ENCODE measurements at regions not wholly inside any gene's neighbourhood (a gene's known extent, or its start where the extent isn't known, plus 50 kb on each side); places are given as distances from the start of the nearest gene placed in this dataset.

GRCh38 chr7:155979994-155980393 lies 167.7 kb upstream of the SHH start (continued):
- no peak for TF ChIP-seq ZNF462 (CRISPR knock-in tag; IDR thresholded peaks at IDR 0.05)

- no peaks in the 10 kb centered on the region for H3K36me3 Mint-ChIP-seq (ENCODE audit: low read depth)
- no peak overlapping the region for H3K4me3 Mint-ChIP-seq
- H3K4me1 Mint-ChIP-seq: peaks cover 5% of the 10 kb centered on the region
- H3K9me3 Mint-ChIP-seq: peaks cover 2% of the 10 kb centered on the region; the same call in 1 of the 3 replicates
- no peak overlapping the region for H3K27ac ChIP-seq (ENCODE audit: low read depth)
- no peaks in the 10 kb centered on the region for H3F3A ChIP-seq (replicated peaks; ENCODE audit: low read depth)
- H3K79me2 ChIP-seq (replicated peaks; ENCODE audit: insufficient read depth): no peaks in the 10 kb centered on the region
- H2AFZ ChIP-seq: no peak overlapping the region
- no peak for TF ChIP-seq REST (IDR thresholded peaks at IDR 0.05; ENCODE audit: unreplicated experiment)
- TF ChIP-seq CTCF (conservative IDR thresholded peaks at IDR 0.05; ENCODE audit: low read depth in 2 of 2): no peak
- TF ChIP-seq ZNF331 (CRISPR knock-in tag; IDR thresholded peaks at IDR 0.05; ENCODE audit: low read depth): no peak
- TF ChIP-seq ETS1 (IDR thresholded peaks at IDR 0.05): no peak
- no peak for TF ChIP-seq NANOG (IDR thresholded peaks at IDR 0.05; ENCODE audit: borderline replicate concordance)
- H4K20me1 ChIP-seq (replicated peaks; ENCODE audit: insufficient read depth): no peaks in the 10 kb centered on the region
- no peaks in the 10 kb centered on the region for H3K27me3 ChIP-seq (ENCODE audit: insufficient read depth)
- H3K36me3 ChIP-seq (ENCODE audit: insufficient read depth): no peaks in the 10 kb centered on the region
- H3K27me3 Mint-ChIP-seq (ENCODE audit: insufficient read depth, low read depth, poor library complexity): peaks cover 7% of the 10 kb centered on the region
- no peak overlapping the region for H3K27ac Mint-ChIP-seq
- DNase-seq (ENCODE audit: low spot score): no peak
- H3K9me2 ChIP-seq (ENCODE audit: insufficient read depth): no peaks in the 10 kb centered on the region
- H3K4me2 ChIP-seq: no peak overlapping the region
- H3K4me1 ChIP-seq (ENCODE audit: insufficient read depth): no peaks in the 10 kb centered on the region
- no peak overlapping the region for H3K4me3 ChIP-seq
- no peak for ATAC-seq
Observed at GRCh38 chr7:155979566-155979965, 167.3 kb upstream of the SHH start.

All from GM23338 (cell line).